A549 (cell line): ENCODE measurements at regions not wholly inside any gene's neighbourhood (a gene's known extent, or its start where the extent isn't known, plus 50 kb on each side); places are given as distances from the start of the nearest gene placed in this dataset.

Source experiments
- ATAC-seq, 2 experiments: fragments of 200-7000 bp in 1 of 2; fragments of >200 bp in 1 of 2; cut with Nextera tagmentation in 1 of 2; cut with Tn5 transposase in 1 of 2; 3 replicates each; pipeline versions ENCODE4 v1.8.0 to v1.9.1; 2018 to 2020; ENCODE audit warnings: mild to moderate bottlenecking in 1 of 2, moderate library complexity in 1 of 2
- CTCF ChIA-PET: fragments of 300-600 bp; sonication (Branson Sonifier 250); formaldehyde crosslinking; extraction: SDS; loops from one replicate; lab custom pipeline; 2021; ENCODE audit warnings: antibody characterized with exemption, inconsistent platforms; lab: Yijun Ruan, JAX
- POLR2A ChIA-PET: fragments of 350-600 bp; formaldehyde crosslinking; extraction: SDS; loops from one replicate; lab custom pipeline; 2021; ENCODE audit warnings: antibody characterized with exemption, inconsistent platforms; lab: Yijun Ruan, JAX
- DNase-seq, 2 experiments: peaks; one replicate each; pipeline versions ENCODE4 v3.0.0 to v3.0.0-alpha.2; 2011 to 2016; ENCODE audit warnings: low read depth in 1 of 2, low spot score in 1 of 2
- FAIRE-seq: peaks from 2 replicates; lab custom pipeline; 2011; peaks lifted over from hg19 to GRCh38; lab: Jason Lieb, UNC
- H3K27ac ChIP-seq, 2 experiments: fragments of >200 bp; sonication (Bioruptor Twin); formaldehyde crosslinking; 3 replicates each; pipeline ENCODE4 v1.5.1; 2016 to 2017
- H3K4me1 ChIP-seq: fragments of >200 bp; sonication (Bioruptor Twin); formaldehyde crosslinking; 3 replicates; pipeline ENCODE4 v1.6.1; 2016
- H3K4me2 ChIP-seq: fragments of >200 bp; sonication (Bioruptor Twin); formaldehyde crosslinking; 3 replicates; pipeline ENCODE4 v1.6.1; 2016
- H3K4me3 ChIP-seq: fragments of >200 bp; sonication (Bioruptor Twin); formaldehyde crosslinking; 3 replicates; pipeline ENCODE4 v1.5.1; 2016
- H3K9me3 ChIP-seq: fragments of >200 bp; sonication (Bioruptor Twin); formaldehyde crosslinking; 3 replicates; pipeline ENCODE4 v1.6.1; 2016
- CBX2 ChIP-seq: fragments of 200-600 bp; sonication (generic); IDR thresholded peaks from 2 replicates; pipeline ENCODE4 v1.6.1; 2016; ENCODE audit warnings: low read depth, mild to moderate bottlenecking, borderline replicate concordance
- ESRRA ChIP-seq: fragments of 150-350 bp; IDR thresholded peaks from 2 replicates; pipeline ENCODE4 v1.6.1; 2014; ENCODE audit warnings: mild to moderate bottlenecking, low read length, borderline replicate concordance
- FOXS1 ChIP-seq: fragments of 250-450 bp; sonication (Bioruptor Pico); IDR thresholded peaks from 2 replicates; pipeline ENCODE4 v1.5.0; 2020; ENCODE audit warnings: mild to moderate bottlenecking, moderate library complexity
- GATA3 ChIP-seq: IDR thresholded peaks from 2 replicates; pipeline ENCODE4 v1.6.1; 2012; ENCODE audit warnings: borderline replicate concordance
- HDAC2 ChIP-seq: fragments of 200-600 bp; sonication (generic); IDR thresholded peaks from 2 replicates; pipeline ENCODE4 v1.6.1; 2016
- HEYL ChIP-seq: fragments of 250-450 bp; sonication (Bioruptor Pico); IDR thresholded peaks from 2 replicates; pipeline ENCODE4 v1.8.0; 2021; ENCODE audit warnings: mild to moderate bottlenecking, moderate library complexity
- HOXA7 ChIP-seq: fragments of 250-450 bp; sonication (Bioruptor Pico); IDR thresholded peaks from 2 replicates; pipeline ENCODE4 v1.5.0; 2020; ENCODE audit warnings: mild to moderate bottlenecking, moderate library complexity
- HOXB13 ChIP-seq: fragments of 250-450 bp; sonication (Bioruptor Pico); IDR thresholded peaks from 2 replicates; pipeline ENCODE4 v1.5.0; 2020; ENCODE audit warnings: low read depth, mild to moderate bottlenecking, moderate library complexity
- HOXB5 ChIP-seq: fragments of 250-450 bp; sonication (Bioruptor Pico); IDR thresholded peaks from 2 replicates; pipeline ENCODE4 v1.5.0; 2020; ENCODE audit warnings: mild to moderate bottlenecking, moderate library complexity
- JUN ChIP-seq, 2 experiments: fragments of >200 bp; sonication (Bioruptor Twin); formaldehyde crosslinking; IDR thresholded peaks; 2 replicates in 1 of 2; 3 replicates in 1 of 2; pipeline ENCODE4 v1.6.1; 2016 to 2017
- KDM1A ChIP-seq: fragments of 200-600 bp; sonication (generic); IDR thresholded peaks from 2 replicates; pipeline ENCODE4 v1.6.1; 2016; ENCODE audit warnings: low read depth, mild to moderate bottlenecking
- NFE2L2 ChIP-seq: fragments of 150-350 bp; conservative IDR thresholded peaks from 2 replicates; pipeline ENCODE4 v1.6.1; 2014; ENCODE audit warnings: low read length
- NPAS2 ChIP-seq: fragments of 250-450 bp; sonication (Bioruptor Pico); IDR thresholded peaks from 2 replicates; pipeline ENCODE4 v1.8.0; 2022; ENCODE audit warnings: mild to moderate bottlenecking, moderate library complexity, borderline replicate concordance
- NR3C1 ChIP-seq: fragments of >200 bp; sonication (Bioruptor Twin); formaldehyde crosslinking; IDR thresholded peaks from 3 replicates; pipeline ENCODE4 v1.6.1; 2017
- PHF8 ChIP-seq: fragments of 200-600 bp; sonication (generic); IDR thresholded peaks from 2 replicates; pipeline ENCODE4 v1.6.1; 2016; ENCODE audit warnings: low read depth, mild to moderate bottlenecking, antibody characterized with exemption, moderate library complexity, borderline replicate concordance
- POLR2A ChIP-seq: IDR thresholded peaks from 2 replicates; pipeline ENCODE4 v1.6.1; 2012; ENCODE audit warnings: mild to moderate bottlenecking, low read length
- RAD21 ChIP-seq, 2 experiments: fragments of >200 bp in 1 of 2; sonication (Bioruptor Twin) in 1 of 2; formaldehyde crosslinking in 1 of 2; IDR thresholded peaks in 1 of 2; conservative IDR thresholded peaks in 1 of 2; 2 replicates in 1 of 2; 3 replicates in 1 of 2; pipeline ENCODE4 v1.6.1; 2012 to 2018; ENCODE audit warnings: inconsistent platforms in 1 of 2
- RCOR1 ChIP-seq: fragments of 150-350 bp; IDR thresholded peaks from 2 replicates; pipeline ENCODE4 v1.6.1; 2014; ENCODE audit warnings: antibody characterized with exemption, low read length, low read depth
- RFX5 ChIP-seq: fragments of 450-650 bp; IDR thresholded peaks from 2 replicates; pipeline ENCODE4 v1.7.1; 2014; ENCODE audit warnings: antibody characterized with exemption, mild to moderate bottlenecking, moderate library complexity
- RNF2 ChIP-seq: fragments of 200-600 bp; sonication (generic); IDR thresholded peaks from 2 replicates; pipeline ENCODE4 v1.6.1; 2016; ENCODE audit warnings: low read depth, mild to moderate bottlenecking, antibody characterized with exemption, moderate library complexity, borderline replicate concordance
- SMC3 ChIP-seq: fragments of >200 bp; sonication (Bioruptor Twin); formaldehyde crosslinking; IDR thresholded peaks from 3 replicates; pipeline ENCODE4 v1.6.1; 2018; ENCODE audit warnings: inconsistent platforms
- TFCP2L1 ChIP-seq: fragments of 250-450 bp; sonication (Bioruptor Pico); IDR thresholded peaks from 2 replicates; pipeline ENCODE4 v1.5.0; 2021; ENCODE audit warnings: mild to moderate bottlenecking
- TP53 ChIP-seq: fragments of 250-450 bp; sonication (Bioruptor Pico); IDR thresholded peaks from 2 replicates; pipeline ENCODE4 v1.5.0; 2021; ENCODE audit warnings: mild to moderate bottlenecking, moderate library complexity
- ZNF302 ChIP-seq: fragments of 250-450 bp; sonication (Bioruptor Pico); IDR thresholded peaks from 2 replicates; pipeline ENCODE4 v1.9.0; 2021; ENCODE audit warnings: inconsistent platforms, mild to moderate bottlenecking, moderate library complexity
- ZSCAN20 ChIP-seq: fragments of 250-450 bp; sonication (Bioruptor Pico); IDR thresholded peaks from 2 replicates; pipeline ENCODE4 v1.8.0; 2022; ENCODE audit warnings: mild to moderate bottlenecking, moderate library complexity
- WGBS: methylation state at CpG from one replicate; pipeline ENCODE4 v1.1.6; 2017; ENCODE audit errors: missing lambda C conversion rate; 5-methylcytosine and 5-hydroxymethylcytosine counted together
- TF ChIP-seq, protein P1 (sequence below): fragments of 250-450 bp; sonication (Bioruptor Pico); IDR thresholded peaks from 2 replicates; pipeline ENCODE4 v1.5.0; 2021; ENCODE audit warnings: mild to moderate bottlenecking, moderate library complexity, borderline replicate concordance
- TF ChIP-seq, protein P2 (sequence below): fragments of 250-450 bp; sonication (Bioruptor Pico); IDR thresholded peaks from 2 replicates; pipeline ENCODE4 v1.5.0; 2020; ENCODE audit warnings: low read depth, mild to moderate bottlenecking, moderate library complexity
- TF ChIP-seq, protein P3 (sequence below): fragments of >200 bp; sonication (Bioruptor Twin); formaldehyde crosslinking; IDR thresholded peaks from 3 replicates; pipeline ENCODE4 v1.5.1; 2016
- TF ChIP-seq, protein P4 (sequence below): IDR thresholded peaks from 2 replicates; pipeline ENCODE4 v1.6.1; 2012
- TF ChIP-seq, protein P5 (sequence below): IDR thresholded peaks from 2 replicates; pipeline ENCODE4 v1.6.1; 2012; ENCODE audit warnings: low read depth, borderline replicate concordance

DNA sequence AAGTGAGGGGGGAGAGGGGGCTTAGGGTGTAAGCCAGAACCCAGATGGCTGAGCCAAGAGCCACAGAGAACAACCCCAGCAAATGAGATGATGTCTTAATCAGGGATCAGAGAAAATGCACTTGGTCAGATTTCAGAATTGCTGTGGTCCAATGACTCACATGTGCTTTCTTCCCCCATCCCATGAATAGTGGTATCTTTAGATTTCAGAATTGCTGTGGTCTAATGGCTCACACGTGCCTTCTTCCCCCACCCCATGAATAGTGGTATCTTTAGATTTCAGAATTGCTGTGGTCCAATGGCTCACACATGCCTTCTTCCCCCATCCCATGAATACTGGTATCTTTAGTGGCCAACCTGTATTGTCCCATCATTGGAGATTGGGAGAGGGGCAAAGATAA is 59.9 kb downstream of the IRX2 start:
- FAIRE-seq, result no peak
- Histone ChIP-seq H3K27ac (no peak overlapping the region), H3K4me2 (no peak overlapping the region), H3K4me1 (no peaks in the 10 kb centered on the region), H3K4me3 (no peak overlapping the region), H3K9me3 (no peaks in the 10 kb centered on the region)
- WGBS, result 0% methylated on average over 1 of the region's 1 CpG
- ATAC-seq, result no peak
- no peak for DNase-seq
- TF ChIP-seq NR3C1 (no peak), RCOR1 (no peak), ZSCAN20 (no peak), RAD21 (conservative IDR thresholded peaks at IDR 0.05 in 1 of 2, IDR thresholded peaks at IDR 0.05 in 1 of 2) (no peak), CBX2 (no peak), GATA3 (no peak), NPAS2 (no peak), RFX5 (no peak), PHF8 (no peak), NFE2L2 (no peak), TFCP2L1 (CRISPR knock-in tag) (no peak), HOXB13 (no peak), HEYL (CRISPR knock-in tag) (no peak), HDAC2 (no peak), SMC3 (no peak)
- TF ChIP-seq, protein P1, sequence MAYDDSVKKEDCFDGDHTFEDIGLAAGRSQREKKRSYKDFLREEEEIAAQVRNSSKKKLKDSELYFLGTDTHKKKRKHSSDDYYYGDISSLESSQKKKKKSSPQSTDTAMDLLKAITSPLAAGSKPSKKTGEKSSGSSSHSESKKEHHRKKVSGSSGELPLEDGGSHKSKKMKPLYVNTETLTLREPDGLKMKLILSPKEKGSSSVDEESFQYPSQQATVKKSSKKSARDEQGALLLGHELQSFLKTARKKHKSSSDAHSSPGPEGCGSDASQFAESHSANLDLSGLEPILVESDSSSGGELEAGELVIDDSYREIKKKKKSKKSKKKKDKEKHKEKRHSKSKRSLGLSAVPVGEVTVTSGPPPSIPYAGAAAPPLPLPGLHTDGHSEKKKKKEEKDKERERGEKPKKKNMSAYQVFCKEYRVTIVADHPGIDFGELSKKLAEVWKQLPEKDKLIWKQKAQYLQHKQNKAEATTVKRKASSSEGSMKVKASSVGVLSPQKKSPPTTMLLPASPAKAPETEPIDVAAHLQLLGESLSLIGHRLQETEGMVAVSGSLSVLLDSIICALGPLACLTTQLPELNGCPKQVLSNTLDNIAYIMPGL (CRISPR knock-in tag), result no peak
- TF ChIP-seq, protein P2, sequence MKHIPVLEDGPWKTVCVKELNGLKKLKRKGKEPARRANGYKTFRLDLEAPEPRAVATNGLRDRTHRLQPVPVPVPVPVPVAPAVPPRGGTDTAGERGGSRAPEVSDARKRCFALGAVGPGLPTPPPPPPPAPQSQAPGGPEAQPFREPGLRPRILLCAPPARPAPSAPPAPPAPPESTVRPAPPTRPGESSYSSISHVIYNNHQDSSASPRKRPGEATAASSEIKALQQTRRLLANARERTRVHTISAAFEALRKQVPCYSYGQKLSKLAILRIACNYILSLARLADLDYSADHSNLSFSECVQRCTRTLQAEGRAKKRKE (CRISPR knock-in tag), result no peak
- TF ChIP-seq, protein P3, sequence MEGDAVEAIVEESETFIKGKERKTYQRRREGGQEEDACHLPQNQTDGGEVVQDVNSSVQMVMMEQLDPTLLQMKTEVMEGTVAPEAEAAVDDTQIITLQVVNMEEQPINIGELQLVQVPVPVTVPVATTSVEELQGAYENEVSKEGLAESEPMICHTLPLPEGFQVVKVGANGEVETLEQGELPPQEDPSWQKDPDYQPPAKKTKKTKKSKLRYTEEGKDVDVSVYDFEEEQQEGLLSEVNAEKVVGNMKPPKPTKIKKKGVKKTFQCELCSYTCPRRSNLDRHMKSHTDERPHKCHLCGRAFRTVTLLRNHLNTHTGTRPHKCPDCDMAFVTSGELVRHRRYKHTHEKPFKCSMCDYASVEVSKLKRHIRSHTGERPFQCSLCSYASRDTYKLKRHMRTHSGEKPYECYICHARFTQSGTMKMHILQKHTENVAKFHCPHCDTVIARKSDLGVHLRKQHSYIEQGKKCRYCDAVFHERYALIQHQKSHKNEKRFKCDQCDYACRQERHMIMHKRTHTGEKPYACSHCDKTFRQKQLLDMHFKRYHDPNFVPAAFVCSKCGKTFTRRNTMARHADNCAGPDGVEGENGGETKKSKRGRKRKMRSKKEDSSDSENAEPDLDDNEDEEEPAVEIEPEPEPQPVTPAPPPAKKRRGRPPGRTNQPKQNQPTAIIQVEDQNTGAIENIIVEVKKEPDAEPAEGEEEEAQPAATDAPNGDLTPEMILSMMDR, result no peak
- CTCF ChIA-PET, result no interaction called here
- POLR2A ChIA-PET, result no interaction called here

DNA sequence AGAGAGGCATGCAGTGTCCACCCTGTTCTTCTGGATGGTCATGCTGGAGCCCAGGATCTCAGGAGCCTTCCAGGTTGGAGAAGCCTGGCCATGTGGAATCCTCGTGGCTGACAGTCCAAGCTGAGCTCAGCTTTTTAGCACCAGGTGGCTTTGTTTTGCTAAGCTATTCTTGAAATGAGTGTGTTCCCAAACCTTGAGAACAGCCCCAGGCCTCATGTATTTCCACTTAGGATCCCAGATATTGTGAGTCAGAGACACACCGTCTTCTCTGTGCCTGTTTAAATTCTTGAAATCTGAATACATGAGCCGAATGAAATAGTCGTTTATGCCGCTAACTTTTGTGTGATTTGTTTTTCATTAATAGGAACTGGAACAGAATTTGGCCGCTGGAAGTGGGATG is 61.2 kb downstream of the IRX2 start:
- ChIA-PET CTCF (no interaction called here), POLR2A (no interaction called here)
- Histone ChIP-seq H3K27ac (no peak overlapping the region), H3K4me3 (no peak overlapping the region), H3K9me3 (no peaks in the 10 kb centered on the region), H3K4me2 (no peak overlapping the region), H3K4me1 (no peaks in the 10 kb centered on the region)
- no peak for ATAC-seq
- no peak for FAIRE-seq
- no peak for DNase-seq
- WGBS, result 35% methylated on average over 5 of the region's 6 CpGs
- TF ChIP-seq TP53 (CRISPR knock-in tag) (no peak), POLR2A (no peak), HEYL (CRISPR knock-in tag) (no peak), ZNF302 (no peak), GATA3 (no peak), RNF2 (no peak), JUN (IDR thresholded peaks at IDR 0.05) (no peak), KDM1A (no peak), ZSCAN20 (no peak), NPAS2 (no peak), HOXB5 (CRISPR knock-in tag) (no peak), ESRRA (no peak), FOXS1 (CRISPR knock-in tag) (no peak), HOXA7 (CRISPR knock-in tag) (no peak), RAD21 (conservative IDR thresholded peaks at IDR 0.05 in 1 of 2, IDR thresholded peaks at IDR 0.05 in 1 of 2) (no peak), HDAC2 (no peak)
- TF ChIP-seq, protein P4, sequence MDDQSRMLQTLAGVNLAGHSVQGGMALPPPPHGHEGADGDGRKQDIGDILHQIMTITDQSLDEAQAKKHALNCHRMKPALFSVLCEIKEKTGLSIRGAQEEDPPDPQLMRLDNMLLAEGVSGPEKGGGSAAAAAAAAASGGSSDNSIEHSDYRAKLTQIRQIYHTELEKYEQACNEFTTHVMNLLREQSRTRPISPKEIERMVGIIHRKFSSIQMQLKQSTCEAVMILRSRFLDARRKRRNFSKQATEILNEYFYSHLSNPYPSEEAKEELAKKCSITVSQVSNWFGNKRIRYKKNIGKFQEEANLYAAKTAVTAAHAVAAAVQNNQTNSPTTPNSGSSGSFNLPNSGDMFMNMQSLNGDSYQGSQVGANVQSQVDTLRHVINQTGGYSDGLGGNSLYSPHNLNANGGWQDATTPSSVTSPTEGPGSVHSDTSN, result no peak
- TF ChIP-seq, protein P5, sequence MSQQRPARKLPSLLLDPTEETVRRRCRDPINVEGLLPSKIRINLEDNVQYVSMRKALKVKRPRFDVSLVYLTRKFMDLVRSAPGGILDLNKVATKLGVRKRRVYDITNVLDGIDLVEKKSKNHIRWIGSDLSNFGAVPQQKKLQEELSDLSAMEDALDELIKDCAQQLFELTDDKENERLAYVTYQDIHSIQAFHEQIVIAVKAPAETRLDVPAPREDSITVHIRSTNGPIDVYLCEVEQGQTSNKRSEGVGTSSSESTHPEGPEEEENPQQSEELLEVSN, result no peak
- TF ChIP-seq, protein P1 (CRISPR knock-in tag), result no peak
